Astrocyte (in vitro differentiated cells and primary cell): ENCODE measurements at regions not wholly inside any gene's neighbourhood (a gene's known extent, or its start where the extent isn't known, plus 50 kb on each side); places are given as distances from the start of the nearest gene placed in this dataset.

Source experiments
- EZH2 ChIP-seq: IDR thresholded peaks from 2 replicates; pipeline ENCODE4 v1.6.1; 2012; ENCODE audit warnings: mild to moderate bottlenecking, low read length, inconsistent platforms; ENCODE audit not compliant: insufficient read depth
- TF ChIP-seq, protein P1 (sequence below): IDR thresholded peaks from 2 replicates; pipeline ENCODE4 v1.5.1; 2011; ENCODE audit warnings: low read depth, mild to moderate bottlenecking, inconsistent platforms, low read length, moderate library complexity; ENCODE audit not compliant: insufficient read depth

- TF ChIP-seq, protein P1, sequence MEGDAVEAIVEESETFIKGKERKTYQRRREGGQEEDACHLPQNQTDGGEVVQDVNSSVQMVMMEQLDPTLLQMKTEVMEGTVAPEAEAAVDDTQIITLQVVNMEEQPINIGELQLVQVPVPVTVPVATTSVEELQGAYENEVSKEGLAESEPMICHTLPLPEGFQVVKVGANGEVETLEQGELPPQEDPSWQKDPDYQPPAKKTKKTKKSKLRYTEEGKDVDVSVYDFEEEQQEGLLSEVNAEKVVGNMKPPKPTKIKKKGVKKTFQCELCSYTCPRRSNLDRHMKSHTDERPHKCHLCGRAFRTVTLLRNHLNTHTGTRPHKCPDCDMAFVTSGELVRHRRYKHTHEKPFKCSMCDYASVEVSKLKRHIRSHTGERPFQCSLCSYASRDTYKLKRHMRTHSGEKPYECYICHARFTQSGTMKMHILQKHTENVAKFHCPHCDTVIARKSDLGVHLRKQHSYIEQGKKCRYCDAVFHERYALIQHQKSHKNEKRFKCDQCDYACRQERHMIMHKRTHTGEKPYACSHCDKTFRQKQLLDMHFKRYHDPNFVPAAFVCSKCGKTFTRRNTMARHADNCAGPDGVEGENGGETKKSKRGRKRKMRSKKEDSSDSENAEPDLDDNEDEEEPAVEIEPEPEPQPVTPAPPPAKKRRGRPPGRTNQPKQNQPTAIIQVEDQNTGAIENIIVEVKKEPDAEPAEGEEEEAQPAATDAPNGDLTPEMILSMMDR, result no peak
- TF ChIP-seq EZH2, result no peak
Measured at GRCh38 chr2:51243892-51244535, 212.1 kb upstream of the NRXN1 start.
